Activated naive CD4-positive, alpha-beta T cell treated with anti-CD3 and anti-CD28 coated beads, Interleukin-2, amount 50 U/mL, for 72 hours (primary cell): ENCODE measurements at regions not wholly inside any gene's neighbourhood (a gene's known extent, or its start where the extent isn't known, plus 50 kb on each side); places are given as distances from the start of the nearest gene placed in this dataset.

Experiments
- ATAC-seq, 2 donors: fragments of 150-1000 bp; cut with Tn5 transposase; 2 replicates each; pipeline ENCODE4 v1.10.0; 2021; ENCODE audit warnings: mild to moderate bottlenecking in 2 of 2, moderate library complexity in 2 of 2
- DNase-seq, 2 donors: peaks; one replicate each; pipeline ENCODE4 v3.0.0; 2021 to 2022; ENCODE audit warnings: low spot score in 2 of 2
- H3K27ac Mint-ChIP-seq, 2 donors: one replicate each; pipeline ENCODE4 v1.8.0; 2022; ENCODE audit warnings: mild to moderate bottlenecking in 2 of 2, mixed read lengths in 2 of 2
- H3K36me3 Mint-ChIP-seq, 2 donors: one replicate each; pipeline ENCODE4 v1.8.0; 2022; ENCODE audit warnings: mixed read lengths in 2 of 2
- H3K9me3 Mint-ChIP-seq, 2 donors: one replicate each; pipeline ENCODE4 v1.8.0; 2022; ENCODE audit warnings: mixed read lengths in 2 of 2

- H3K9me3 Mint-ChIP-seq, result peaks cover 24 to 30% of the 10 kb centered on the region in 2 donors
- peaks cover 16% of the 10 kb centered on the region in 2 donors for H3K36me3 Mint-ChIP-seq
- ATAC-seq, result no peak
- no peak for DNase-seq
- no peak overlapping the region for H3K27ac Mint-ChIP-seq
Measured at GRCh38 chr7:67692425-67692824, 695.8 kb downstream of the TYW1 start.

DNA sequence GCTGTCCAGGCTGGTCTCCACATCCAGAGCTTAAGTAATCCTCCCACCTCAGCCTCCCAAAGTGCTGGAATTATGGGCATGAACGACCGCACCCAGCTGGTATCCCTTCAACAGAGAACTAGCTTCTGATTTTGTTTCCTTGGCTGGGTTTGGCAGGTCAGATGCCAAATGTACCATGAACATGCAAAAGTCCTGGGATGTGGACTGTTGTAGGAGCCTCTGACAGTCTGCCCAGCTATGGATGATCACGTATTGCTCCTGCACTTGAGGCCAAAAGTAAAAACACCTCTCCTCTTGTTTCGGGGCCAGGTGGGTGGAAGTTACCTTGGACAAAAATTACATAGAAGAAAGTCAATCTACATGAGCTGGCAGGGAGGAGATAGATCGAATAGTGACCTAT is 699.5 kb downstream of the TYW1 start:
- ATAC-seq, result no peak
- H3K9me3 Mint-ChIP-seq, result peaks cover 27 to 33% of the 10 kb centered on the region in 2 donors
- DNase-seq, result no peak
- peaks cover 16% of the 10 kb centered on the region in 2 donors for H3K36me3 Mint-ChIP-seq
- H3K27ac Mint-ChIP-seq, result no peak overlapping the region

DNA sequence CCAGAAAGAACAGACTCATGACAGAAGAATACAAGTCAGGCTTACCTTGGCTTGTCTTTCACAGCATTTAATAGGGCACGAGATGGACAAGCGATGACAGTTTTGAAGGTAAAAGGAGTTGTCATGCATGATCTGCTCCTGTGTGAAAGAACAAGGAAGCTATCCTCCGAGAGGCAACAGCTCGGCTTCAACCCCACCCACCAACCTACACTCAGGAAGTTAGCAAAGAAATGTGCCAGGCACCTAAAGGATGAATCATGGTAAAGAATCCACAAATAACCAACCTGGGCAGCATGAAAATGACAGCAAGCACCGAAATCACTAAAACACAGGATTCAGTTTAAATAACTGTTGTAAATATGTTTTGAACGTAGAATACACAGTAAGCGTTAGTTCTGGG is 700.2 kb downstream of the TYW1 start:
- ATAC-seq (no peak), DNase-seq (no peak)
- H3K36me3 Mint-ChIP-seq, result peaks cover 16% of the 10 kb centered on the region in 2 donors
- peaks cover 26 to 38% of the 10 kb centered on the region in 2 donors for H3K9me3 Mint-ChIP-seq
- no peak overlapping the region for H3K27ac Mint-ChIP-seq

GRCh38 chr7:67698354-67698753 is 701.7 kb downstream of the TYW1 start:
- Mint-ChIP-seq H3K9me3 (peaks cover 26 to 38% of the 10 kb centered on the region in 2 donors), H3K36me3 (peaks cover 16% of the 10 kb centered on the region in 2 donors)
- ATAC-seq, result no peak

GRCh38 chr7:67705850-67706249 is 709.2 kb downstream of the TYW1 start:
- DNase-seq, result no peak
- no peak for ATAC-seq
- no peak overlapping the region for H3K27ac Mint-ChIP-seq
- H3K9me3 Mint-ChIP-seq, result peaks cover 23 to 26% of the 10 kb centered on the region in 2 donors
- peaks cover 0 to 11% of the 10 kb centered on the region in 2 donors for H3K36me3 Mint-ChIP-seq

More at GRCh38 chr7:67698354-67698753, 701.7 kb downstream of the TYW1 start:
- H3K27ac Mint-ChIP-seq, result no peak overlapping the region
- DNase-seq, result no peak

GRCh38 chr7:67711706-67712105 is 715.1 kb downstream of the TYW1 start:
- H3K36me3 Mint-ChIP-seq, result peaks cover 0 to 11% of the 10 kb centered on the region in 2 donors
- no peak for ATAC-seq
- H3K9me3 Mint-ChIP-seq, result peaks cover 26 to 35% of the 10 kb centered on the region in 2 donors
- H3K27ac Mint-ChIP-seq, result no peak overlapping the region
- DNase-seq, result no peak

GRCh38 chr7:67713451-67714056 is 716.9 kb downstream of the TYW1 start:
- ATAC-seq, result no peak
- H3K9me3 Mint-ChIP-seq, result peaks cover 24 to 39% of the 10 kb centered on the region in 2 donors
- peaks cover 0 to 11% of the 10 kb centered on the region in 2 donors for H3K36me3 Mint-ChIP-seq
- no peak for DNase-seq
- H3K27ac Mint-ChIP-seq, result no peak overlapping the region

- Mint-ChIP-seq H3K27ac (no peak overlapping the region), H3K9me3 (peaks cover 18 to 19% of the 10 kb centered on the region in 2 donors)
- no peak for ATAC-seq
Measured at GRCh38 chr7:67716729-67717128, 720.1 kb downstream of the TYW1 start.

GRCh38 chr7:67723591-67723990 is 727.0 kb downstream of the TYW1 start:
- DNase-seq, result no peak
- H3K9me3 Mint-ChIP-seq, result peaks cover 17 to 19% of the 10 kb centered on the region in 2 donors
- H3K27ac Mint-ChIP-seq, result no peak overlapping the region
- H3K36me3 Mint-ChIP-seq, result peaks cover 0 to 10% of the 10 kb centered on the region in 2 donors
- ATAC-seq, result no peak

More at GRCh38 chr7:67716729-67717128, 720.1 kb downstream of the TYW1 start:
- peaks cover 0 to 10% of the 10 kb centered on the region in 2 donors for H3K36me3 Mint-ChIP-seq
- DNase-seq, result no peak

GRCh38 chr7:67724435-67724834 is 727.8 kb downstream of the TYW1 start:
- H3K9me3 Mint-ChIP-seq, result peaks cover 18 to 22% of the 10 kb centered on the region in 2 donors

DNA sequence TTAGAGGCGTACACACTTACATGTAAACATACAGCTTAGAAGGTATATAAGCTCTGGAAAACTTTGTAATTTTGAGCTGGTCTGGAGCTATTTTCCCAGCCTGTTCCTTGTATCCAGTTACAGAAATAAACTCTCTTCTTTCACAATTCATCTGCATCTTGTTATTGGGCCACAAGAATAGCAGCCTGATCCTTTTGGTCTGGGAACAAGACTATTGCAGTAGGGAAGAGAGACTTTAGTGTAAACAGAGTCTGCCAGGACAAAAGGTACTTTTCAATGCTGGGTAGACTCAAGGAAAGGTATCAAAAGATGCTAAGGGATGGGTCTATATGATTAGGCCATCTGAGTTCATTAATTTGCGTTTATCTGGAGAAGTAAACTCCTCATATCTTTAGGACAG is 728.3 kb downstream of the TYW1 start:
- no peak for ATAC-seq
- no peak for DNase-seq
- H3K9me3 Mint-ChIP-seq, result peaks cover 18 to 20% of the 10 kb centered on the region in 2 donors
- peaks cover 0 to 10% of the 10 kb centered on the region in 2 donors for H3K36me3 Mint-ChIP-seq
- no peak overlapping the region for H3K27ac Mint-ChIP-seq

More at GRCh38 chr7:67724435-67724834, 727.8 kb downstream of the TYW1 start:
- Mint-ChIP-seq H3K36me3 (peaks cover 0 to 10% of the 10 kb centered on the region in 2 donors), H3K27ac (no peak overlapping the region)
- DNase-seq (no peak), ATAC-seq (no peak)

- DNase-seq (no peak), ATAC-seq (no peak)
- Mint-ChIP-seq H3K36me3 (peaks cover 0 to 10% of the 10 kb centered on the region in 2 donors), H3K27ac (no peak overlapping the region), H3K9me3 (peaks cover 18% of the 10 kb centered on the region in 2 donors)
Measured at GRCh38 chr7:67725423-67725822, 728.8 kb downstream of the TYW1 start.

- Mint-ChIP-seq H3K36me3 (no peaks in the 10 kb centered on the region), H3K9me3 (peaks cover 28 to 37% of the 10 kb centered on the region in 2 donors)
Measured at GRCh38 chr7:67729771-67730170, 733.1 kb downstream of the TYW1 start.

GRCh38 chr7:67731704-67732103 is 735.1 kb downstream of the TYW1 start:
- ATAC-seq, result no peak

More at GRCh38 chr7:67729771-67730170, 733.1 kb downstream of the TYW1 start:
- no peak for DNase-seq
- H3K27ac Mint-ChIP-seq, result no peak overlapping the region
- ATAC-seq, result no peak

DNA sequence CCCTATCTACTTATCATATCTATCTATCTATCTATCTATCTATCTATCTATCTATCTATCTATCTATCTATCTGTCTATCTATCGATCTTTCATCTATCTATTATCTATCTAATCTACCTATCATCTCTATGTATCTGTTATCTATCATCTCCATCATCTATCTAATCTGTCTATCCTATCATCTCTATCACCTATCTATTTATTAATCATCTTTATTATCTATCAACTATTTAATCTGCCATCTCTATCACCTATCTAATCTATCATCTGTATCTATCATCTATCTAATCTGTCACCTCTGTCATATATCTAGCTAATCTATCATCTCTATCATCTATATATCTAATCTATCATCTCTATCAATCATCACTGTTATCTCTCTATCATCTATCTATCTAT is 736.3 kb downstream of the TYW1 start:
- Mint-ChIP-seq H3K36me3 (no peaks in the 10 kb centered on the region), H3K27ac (no peak overlapping the region), H3K9me3 (peaks cover 31 to 35% of the 10 kb centered on the region in 2 donors)
- DNase-seq (no peak), ATAC-seq (no peak)

More at GRCh38 chr7:67731704-67732103, 735.1 kb downstream of the TYW1 start:
- Mint-ChIP-seq H3K9me3 (peaks cover 29 to 33% of the 10 kb centered on the region in 2 donors), H3K36me3 (no peaks in the 10 kb centered on the region), H3K27ac (no peak overlapping the region)
- DNase-seq, result no peak

DNA sequence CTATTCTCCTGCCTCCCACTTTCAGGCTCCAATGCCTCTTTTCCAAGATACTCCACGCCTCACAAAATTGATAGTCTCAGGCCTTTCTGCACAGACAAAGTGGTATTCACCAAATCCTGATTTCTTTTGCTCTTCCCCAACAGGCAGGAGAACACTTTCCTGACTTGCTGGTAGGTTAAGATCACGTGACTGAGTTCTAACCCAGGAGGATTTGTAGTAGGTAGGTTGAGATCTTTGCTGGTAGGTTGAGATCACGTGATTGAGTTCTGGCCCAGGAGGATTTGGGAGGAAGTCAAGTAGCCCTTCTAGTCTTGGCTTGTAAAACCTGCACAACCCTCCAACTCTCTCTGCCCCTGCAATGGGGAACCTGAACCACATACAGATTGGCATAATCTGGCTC is 741.5 kb downstream of the TYW1 start:
- H3K36me3 Mint-ChIP-seq, result no peaks in the 10 kb centered on the region
- no peak overlapping the region for H3K27ac Mint-ChIP-seq
- peaks cover 33 to 45% of the 10 kb centered on the region in 2 donors for H3K9me3 Mint-ChIP-seq
- ATAC-seq (no peak), DNase-seq (no peak)

DNA sequence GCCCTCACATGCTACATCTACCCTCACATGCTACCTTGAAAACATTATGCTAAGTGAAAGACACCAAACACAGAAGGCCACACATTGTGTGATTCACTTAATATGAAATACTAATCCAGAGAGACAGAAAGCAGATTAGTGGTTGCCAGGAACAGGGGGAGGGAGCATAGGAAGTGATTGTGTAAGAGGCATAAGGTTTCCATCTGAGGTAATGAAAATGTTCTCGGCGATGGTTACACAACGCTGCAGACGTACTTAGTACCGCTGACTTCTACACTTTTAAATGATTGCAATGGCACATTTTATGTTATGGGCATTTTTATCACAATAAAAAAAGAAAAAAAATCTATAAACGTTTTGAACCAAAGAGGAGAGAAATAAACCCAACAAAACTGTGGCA is 742.3 kb downstream of the TYW1 start:
- Mint-ChIP-seq H3K9me3 (peaks cover 32 to 42% of the 10 kb centered on the region in 2 donors), H3K27ac (no peak overlapping the region), H3K36me3 (no peaks in the 10 kb centered on the region)
- no peak for DNase-seq
- ATAC-seq, result no peak

DNA sequence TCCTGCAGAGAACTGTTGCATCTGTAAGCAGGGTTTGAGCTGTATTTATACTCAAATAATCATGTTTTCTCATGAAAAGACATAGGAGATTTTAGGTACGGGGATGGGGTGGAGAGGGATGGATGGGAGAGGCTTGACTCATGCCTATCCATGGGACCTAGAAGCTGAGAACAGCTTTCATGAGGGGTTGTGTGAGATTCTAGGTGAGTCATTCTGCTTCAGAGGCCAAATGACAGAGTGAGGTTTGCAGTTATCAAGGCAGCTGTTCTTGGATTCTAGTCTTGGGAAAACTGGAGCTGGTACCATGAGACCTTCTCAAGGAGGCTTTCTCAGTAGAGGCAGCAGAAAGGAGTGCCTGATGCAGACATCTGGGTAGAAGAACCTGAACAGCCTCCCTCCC is 746.9 kb downstream of the TYW1 start:
- Mint-ChIP-seq H3K27ac (no peak overlapping the region), H3K9me3 (peaks cover 23 to 28% of the 10 kb centered on the region in 2 donors), H3K36me3 (no peaks in the 10 kb centered on the region)
- no peak for DNase-seq
- no peak for ATAC-seq
